Pancreas (tissue), 10 donors: ENCODE measurements at regions not wholly inside any gene's neighbourhood (a gene's known extent, or its start where the extent isn't known, plus 50 kb on each side); places are given as distances from the start of the nearest gene placed in this dataset.

Source experiments
- ATAC-seq, 4 donors: fragments of 200-7000 bp; cut with Tn5 transposase; one replicate each; pipeline versions ENCODE4 v1.8.0 to v1.9.1; 2020; ENCODE audit warnings: mild to moderate bottlenecking in 4 of 4, moderate library complexity in 4 of 4
- DNase-seq, 6 donors: peaks; one replicate each; pipeline ENCODE4 v3.0.0-alpha.2; 2020
- FAIRE-seq: peaks from 2 replicates; lab custom pipeline; 2012; peaks lifted over from hg19 to GRCh38; lab: Jason Lieb, UNC
- H3K27ac ChIP-seq, 4 donors: fragments of 200-600 bp; sonication (generic); 1 replicate in 3 of 4; 2 replicates in 1 of 4; pipeline versions ENCODE4 v1.5.0 to v1.8.0; 2020
- H3K27me3 ChIP-seq, 4 donors: fragments of 200-600 bp; one replicate each; pipeline ENCODE4 v1.8.0; 2021
- H3K36me3 ChIP-seq, 3 donors: fragments of 200-600 bp; sonication (generic) in 1 of 3; one replicate each; pipeline versions ENCODE4 v1.5.0 to v1.8.0; 2020 to 2021
- H3K4me1 ChIP-seq, 3 donors: fragments of 200-600 bp; one replicate each; pipeline ENCODE4 v1.8.0; 2021
- H3K4me3 ChIP-seq, 4 donors: fragments of 200-600 bp; sonication (generic) in 2 of 4; one replicate each; pipeline versions ENCODE4 v1.5.0 to v1.8.0; 2020 to 2021
- H3K9me3 ChIP-seq, 4 donors: fragments of 200-600 bp; one replicate each; pipeline ENCODE4 v1.8.0; 2021
- CTCF ChIP-seq, 4 donors: fragments of 200-600 bp; sonication (generic) in 3 of 4; IDR thresholded peaks; one replicate each; pipeline versions ENCODE4 v1.5.0 to v1.8.0; 2021; ENCODE audit warnings: antibody characterized with exemption in 4 of 4
- WGBS, 2 donors: extraction: QIAGEN DNeasy Blood & Tissue Kit; methylation state at CpG; one replicate each; pipeline ENCODE4 v1.1.7; 2013; 5-methylcytosine and 5-hydroxymethylcytosine counted together
- intact Hi-C, 3 donors: fragments of 100-400 bp; cut with DNase I; formaldehyde crosslinking; loops; one replicate each; pipeline versions ENCODE4 v1.11.1 to v1.14.2; 2022
- donor health status: healthy with polysubstance abuse.
- donor health status: DM: no; HTN: no; CAD: no; lungs with moderate emphysema.
- donor health status: DM: no; HTN: no; CAD: no.
- donor health status: control.
- donor health status: control.
- donor health status: Bipolar disorder and iron deficiency.
- donor health status: DM: yes; HTN: yes; CAD: no.
- donor health status: DM: no; HTN: no; CAD: no.
- donor health status: DM: no; HTN: no; CAD: no.
- donor health status: DM: yes; HTN: yes; CAD: no.

GRCh38 chr1:188065917-188066316, 1237.2 kb downstream of the PLA2G4A start:
- TF ChIP-seq CTCF (IDR thresholded peaks at IDR 0.05) = no peak
- WGBS, 2 donors = 56 to 58% methylated on average over 1 of the region's 1 CpG
- H3K4me1 ChIP-seq = no peaks in the 10 kb centered on the region
- H3K27ac ChIP-seq = no peak overlapping the region
- no peak for ATAC-seq
- H3K4me3 ChIP-seq = no peak overlapping the region
- no peaks in the 10 kb centered on the region for H3K9me3 ChIP-seq
- no peak for DNase-seq
- intact Hi-C loops = no loop called here
- no peak for FAIRE-seq
- H3K36me3 ChIP-seq = no peaks in the 10 kb centered on the region
- H3K27me3 ChIP-seq = no peaks in the 10 kb centered on the region

GRCh38 chr1:188070848-188071247, 1242.1 kb downstream of the PLA2G4A start:
- Histone ChIP-seq H3K27ac (no peak overlapping the region), H3K36me3 (no peaks in the 10 kb centered on the region), H3K27me3 (no peaks in the 10 kb centered on the region), H3K9me3 (no peaks in the 10 kb centered on the region), H3K4me3 (no peak overlapping the region), H3K4me1 (no peaks in the 10 kb centered on the region)
- no peak for DNase-seq
- no peak for TF ChIP-seq CTCF (IDR thresholded peaks at IDR 0.05)
- FAIRE-seq = no peak
- WGBS, 2 donors = 74 to 86% methylated on average over 1 of the region's 1 CpG
- intact Hi-C loops = no loop called here
- no peak for ATAC-seq

- DNase-seq (no peak), FAIRE-seq (no peak), ATAC-seq (no peak)
- no peak for TF ChIP-seq CTCF (IDR thresholded peaks at IDR 0.05)
- Histone ChIP-seq H3K36me3 (no peaks in the 10 kb centered on the region), H3K27me3 (no peaks in the 10 kb centered on the region), H3K9me3 (no peaks in the 10 kb centered on the region), H3K27ac (no peak overlapping the region), H3K4me3 (no peak overlapping the region), H3K4me1 (no peaks in the 10 kb centered on the region)
- 30 to 41% methylated on average over 3 of the region's 3 CpGs for whole genome bisulfite sequencing, 2 donors
- intact Hi-C loops = no loop called here
Observed at GRCh38 chr1:188089015-188089414, 1260.3 kb downstream of the PLA2G4A start.

- intact Hi-C loops = no loop called here
- Histone ChIP-seq H3K36me3 (no peaks in the 10 kb centered on the region), H3K4me3 (no peak overlapping the region), H3K9me3 (no peaks in the 10 kb centered on the region), H3K27me3 (no peaks in the 10 kb centered on the region), H3K4me1 (no peaks in the 10 kb centered on the region), H3K27ac (no peak overlapping the region)
- ATAC-seq (no peak), DNase-seq (no peak), FAIRE-seq (no peak)
- no peak for TF ChIP-seq CTCF (IDR thresholded peaks at IDR 0.05)
Observed at GRCh38 chr1:188089461-188089860, 1260.7 kb downstream of the PLA2G4A start.

GRCh38 chr1:188096521-188096920, 1267.8 kb downstream of the PLA2G4A start:
- no peaks in the 10 kb centered on the region for H3K36me3 ChIP-seq
- no peak for TF ChIP-seq CTCF (IDR thresholded peaks at IDR 0.05)
- ATAC-seq (no peak), DNase-seq (no peak), FAIRE-seq (no peak)
- no peaks in the 10 kb centered on the region for H3K27me3 ChIP-seq
- H3K4me1 ChIP-seq = no peaks in the 10 kb centered on the region
- H3K27ac ChIP-seq = no peak overlapping the region
- H3K9me3 ChIP-seq = no peaks in the 10 kb centered on the region
- no peak overlapping the region for H3K4me3 ChIP-seq
- intact Hi-C loops = no loop called here
